GM04504 (cell line): ENCODE measurements at regions not wholly inside any gene's neighbourhood (a gene's known extent, or its start where the extent isn't known, plus 50 kb on each side); places are given as distances from the start of the nearest gene placed in this dataset.
"Not testable (repeated sequence)": the region's sequence is repeated elsewhere in the genome, so short reads cannot be mapped to it uniquely, and the experiment has no call there.

Experiments
- DNase-seq: peaks from one replicate; pipeline ENCODE4 v3.0.0-alpha.2; 2012; ENCODE audit warnings: low read depth

- DNase-seq, result no peak
Observed at GRCh38 chr6:144654506-144654905, 369.4 kb downstream of the UTRN start.

GRCh38 chr6:144655376-144655775, 370.2 kb downstream of the UTRN start:
- no peak for DNase-seq

GRCh38 chr6:144657691-144658090, 372.6 kb downstream of the UTRN start:
- DNase-seq, result no peak

- no peak for DNase-seq
Observed at GRCh38 chr6:144659202-144660182, 374.4 kb downstream of the UTRN start.

- no peak for DNase-seq
Observed at GRCh38 chr6:144660561-144661115, 375.5 kb downstream of the UTRN start.

- DNase-seq, result peak; percentile 51
Observed at GRCh38 chr6:144661116-144661806, 376.1 kb downstream of the UTRN start.

- no peak for DNase-seq
Observed at GRCh38 chr6:144662812-144663365, 377.8 kb downstream of the UTRN start.

- DNase-seq, result no peak
Observed at GRCh38 chr6:144664281-144664680, 379.1 kb downstream of the UTRN start.

- no peak for DNase-seq
Observed at GRCh38 chr6:144664947-144665346, 379.8 kb downstream of the UTRN start.

- DNase-seq, result no peak
Observed at GRCh38 chr6:144665932-144666450, 380.9 kb downstream of the UTRN start.

- no peak for DNase-seq
Observed at GRCh38 chr6:144666781-144667180, 381.6 kb downstream of the UTRN start.

- no peak for DNase-seq
Observed at GRCh38 chr6:144667532-144668503, 382.7 kb downstream of the UTRN start.

GRCh38 chr6:144670259-144670658, 385.1 kb downstream of the UTRN start:
- not testable (repeated sequence) for DNase-seq

GRCh38 chr6:144673807-144674206, 388.7 kb downstream of the UTRN start:
- DNase-seq, result no peak

- DNase-seq, result no peak
Observed at GRCh38 chr6:144675231-144675861, 390.2 kb downstream of the UTRN start.

- DNase-seq, result not testable (repeated sequence)
Observed at GRCh38 chr6:144676310-144676709, 391.2 kb downstream of the UTRN start.

- not testable (repeated sequence) for DNase-seq
Observed at GRCh38 chr6:144677263-144677662, 392.1 kb downstream of the UTRN start.

GRCh38 chr6:144678844-144679243, 393.7 kb downstream of the UTRN start:
- DNase-seq, result peak; percentile 45

- DNase-seq, result no peak
Observed at GRCh38 chr6:144681334-144681733, 396.2 kb downstream of the UTRN start.
